COR-L47 (cell line): ENCODE measurements at regions not wholly inside any gene's neighbourhood (a gene's known extent, or its start where the extent isn't known, plus 50 kb on each side); places are given as distances from the start of the nearest gene placed in this dataset.
"Not testable (repeated sequence)": the region's sequence is repeated elsewhere in the genome, so short reads cannot be mapped to it uniquely, and the experiment has no call there.

Experiments
- DNase-seq: peaks from one replicate; lab custom pipeline; 2025; lab: John Stamatoyannopoulos, UW

DNA sequence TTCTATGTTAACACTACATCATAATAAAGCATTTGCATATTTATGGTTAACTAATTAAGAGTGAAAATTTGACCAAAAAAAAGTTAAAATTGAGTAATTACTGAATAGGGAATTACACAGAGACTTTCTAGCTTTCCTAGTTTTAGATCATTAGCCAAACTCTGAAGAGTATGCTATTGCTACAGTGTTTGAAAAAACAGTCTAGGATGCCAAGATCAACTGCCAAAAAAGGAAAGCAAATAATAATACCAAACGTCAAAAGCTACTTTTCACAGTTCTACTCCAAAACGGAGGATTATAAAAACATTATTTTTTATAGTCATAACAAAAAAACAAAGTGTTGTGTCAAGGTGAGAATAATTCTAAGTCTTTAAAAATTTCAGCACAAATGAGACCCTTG lies 359.8 kb upstream of the CTSO start:
- no peak for DNase-seq

DNA sequence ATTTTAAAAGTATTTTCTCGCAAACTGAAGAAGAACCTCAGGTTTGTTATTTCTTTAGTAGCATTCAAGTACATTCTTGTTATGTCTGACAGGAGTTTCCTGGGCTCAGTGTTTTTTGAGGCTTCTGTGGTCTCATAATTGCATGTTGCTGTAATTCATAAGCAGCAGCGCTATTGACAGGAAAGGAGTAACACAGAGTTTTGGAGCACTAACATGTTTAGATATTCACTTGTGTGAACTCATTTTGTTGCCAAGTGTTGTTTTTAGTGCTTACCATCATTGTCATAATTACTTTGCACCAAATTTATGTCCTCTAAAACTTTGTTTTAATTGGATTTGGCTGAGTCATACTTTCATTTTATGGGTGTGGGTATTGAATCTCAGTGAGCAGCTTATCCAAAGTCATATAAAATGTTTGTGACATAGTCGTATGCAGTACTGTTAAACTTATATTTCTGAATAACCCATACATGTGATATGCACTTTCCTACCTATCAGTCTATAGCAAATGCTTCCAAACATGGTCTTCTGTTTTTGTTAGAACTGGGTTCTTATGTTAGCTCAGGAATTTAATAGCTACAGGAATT lies 358.7 kb upstream of the CTSO start:
- no peak for DNase-seq

DNA sequence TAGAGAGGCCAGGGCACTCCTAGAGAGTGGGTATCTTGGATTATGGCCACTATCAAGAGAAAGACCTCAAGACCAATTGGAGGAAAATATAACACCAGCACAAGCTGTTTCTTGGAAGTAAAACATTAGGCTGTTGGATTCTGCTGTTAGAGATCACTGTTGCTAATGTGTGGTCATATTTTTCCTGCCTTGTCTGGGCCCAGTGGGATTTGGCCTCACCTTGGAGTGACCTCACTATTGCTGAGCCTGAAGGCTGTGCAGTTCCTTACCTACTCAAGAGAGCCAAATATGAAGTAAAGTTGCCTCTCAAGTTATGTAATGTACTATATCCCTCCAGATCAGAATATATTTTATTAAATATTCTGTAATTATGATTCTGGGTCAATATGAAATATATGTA lies 355.4 kb upstream of the CTSO start:
- DNase-seq: no peak

DNA sequence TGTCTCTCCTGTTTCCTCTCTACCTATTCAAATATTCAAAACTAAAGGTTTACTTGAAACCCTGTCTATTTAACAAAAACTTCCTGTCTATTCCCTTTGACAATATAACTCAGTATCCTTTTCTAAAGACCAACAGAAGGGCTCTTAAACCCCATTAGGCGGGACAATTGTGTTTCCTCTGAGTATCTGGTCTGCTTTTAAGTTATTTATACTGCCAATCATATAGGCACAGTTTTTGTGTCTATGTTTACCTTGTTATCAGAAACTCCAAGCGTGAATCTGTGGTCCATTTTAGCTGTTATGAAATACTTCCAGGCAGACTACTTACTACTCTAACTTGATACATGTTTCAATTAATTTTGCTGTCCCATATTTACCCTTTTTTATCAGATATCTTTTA lies 350.0 kb upstream of the CTSO start:
- DNase-seq: peak; percentile 16

DNA sequence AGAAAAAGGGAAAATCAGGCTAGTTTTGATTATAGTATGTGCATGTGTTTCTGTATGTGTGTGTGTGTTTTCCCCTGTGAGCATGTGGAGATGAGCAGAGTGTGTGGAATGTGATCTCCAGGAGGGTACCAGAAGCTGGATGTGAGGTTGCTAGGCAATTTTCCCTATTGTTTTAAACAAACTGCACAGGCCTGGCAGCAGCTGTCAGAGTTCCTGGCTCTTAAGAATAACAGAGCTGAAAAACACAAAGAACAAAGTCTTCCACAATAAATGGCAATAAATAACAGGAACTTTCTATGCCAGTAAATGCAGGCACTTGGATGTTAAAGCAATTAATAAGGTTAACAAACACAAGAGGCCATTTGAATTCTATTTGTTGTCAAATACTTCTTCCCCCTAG lies 344.6 kb upstream of the CTSO start:
- peak; percentile 82 for DNase-seq

DNA sequence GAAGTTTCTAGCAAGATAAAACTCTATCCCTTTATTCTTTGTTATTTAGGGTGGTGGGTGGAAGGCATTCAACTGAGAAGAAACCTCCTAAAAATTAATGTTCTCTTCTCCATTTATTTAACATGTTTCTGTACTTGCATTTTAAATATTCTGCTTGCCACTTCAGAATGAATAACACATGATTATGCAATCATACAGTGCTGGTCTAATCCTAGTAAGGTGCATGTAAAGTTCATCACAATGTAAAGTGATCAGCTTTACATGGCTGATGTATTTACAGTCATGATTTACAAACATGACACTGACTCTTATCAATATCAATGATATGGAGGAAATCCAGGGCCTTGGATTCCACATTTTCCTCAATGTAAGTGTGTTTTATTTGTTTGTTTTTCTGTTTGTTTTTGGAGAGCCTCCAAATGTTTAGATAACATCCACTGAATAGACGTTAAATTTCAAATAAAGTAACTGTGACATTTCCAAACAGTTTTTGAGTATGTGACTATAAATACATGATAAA lies 342.1 kb upstream of the CTSO start:
- no peak for DNase-seq

DNA sequence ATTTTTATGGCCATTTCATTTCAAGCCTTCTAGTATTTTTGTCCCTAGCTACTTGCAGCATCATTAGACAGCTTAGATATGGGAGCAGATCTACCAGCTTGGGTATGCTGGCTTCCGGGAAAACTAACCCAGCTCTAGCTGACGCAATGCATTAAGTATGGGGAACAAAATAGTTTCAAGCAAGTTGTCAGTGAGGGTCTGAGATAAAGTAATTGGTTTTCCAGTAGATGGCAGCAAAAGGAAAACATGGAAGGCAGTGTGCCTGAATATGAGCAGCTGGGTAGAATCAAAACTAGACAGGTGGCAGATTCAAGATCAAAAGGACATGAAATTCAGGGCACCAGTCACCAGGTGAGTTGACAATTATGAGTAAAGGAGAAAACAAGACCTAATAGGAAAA lies 340.9 kb upstream of the CTSO start:
- DNase-seq: peak; percentile 42

DNA sequence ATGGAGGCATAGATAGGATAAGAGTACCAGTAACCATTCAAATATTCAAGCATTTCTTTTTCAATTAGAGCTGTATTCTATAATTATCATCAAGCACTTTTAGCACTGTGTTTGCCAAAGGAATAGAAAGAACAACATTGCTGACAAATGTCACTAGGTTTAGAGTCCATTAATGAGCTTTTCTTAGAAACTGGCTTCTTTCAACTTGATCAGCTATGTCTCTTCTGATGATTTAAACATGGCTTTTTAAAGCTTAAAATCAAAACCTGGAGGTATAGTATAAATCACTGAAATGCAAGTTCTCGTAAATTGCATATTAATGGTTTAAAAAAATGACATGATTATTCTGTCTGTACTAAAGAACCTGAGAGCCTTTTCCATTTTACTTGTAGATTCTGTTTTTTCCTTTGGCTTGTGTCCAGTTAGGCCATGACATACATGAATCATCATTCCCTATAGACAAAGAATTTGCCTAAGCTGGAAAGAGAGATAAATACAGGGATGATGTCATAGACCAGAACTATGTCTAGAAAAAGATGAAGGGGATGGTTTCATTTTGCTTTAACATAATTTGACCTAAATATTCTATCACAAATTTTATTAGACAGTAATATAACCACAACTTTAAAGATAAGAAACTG lies 340.1 kb upstream of the CTSO start:
- DNase-seq: peak; percentile 47

DNA sequence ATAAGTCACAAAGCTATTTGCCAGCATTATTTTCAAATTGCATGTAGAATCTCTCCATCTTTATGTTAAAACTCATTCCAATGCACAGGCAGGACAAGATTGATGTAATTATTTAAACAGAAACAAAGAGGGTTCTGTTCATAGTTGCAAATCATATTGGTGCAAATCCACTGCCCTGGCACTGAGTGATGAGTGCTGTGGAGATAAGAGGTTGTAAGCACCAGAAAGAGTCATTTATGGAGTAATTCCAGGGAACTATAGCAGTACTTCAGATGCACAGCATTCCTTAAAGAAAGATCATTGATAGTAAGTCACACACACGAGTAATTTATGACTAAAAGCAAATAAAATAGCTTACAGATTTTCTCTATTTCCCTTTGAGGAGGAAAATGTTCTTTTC lies 337.7 kb upstream of the CTSO start:
- DNase-seq: no peak

DNA sequence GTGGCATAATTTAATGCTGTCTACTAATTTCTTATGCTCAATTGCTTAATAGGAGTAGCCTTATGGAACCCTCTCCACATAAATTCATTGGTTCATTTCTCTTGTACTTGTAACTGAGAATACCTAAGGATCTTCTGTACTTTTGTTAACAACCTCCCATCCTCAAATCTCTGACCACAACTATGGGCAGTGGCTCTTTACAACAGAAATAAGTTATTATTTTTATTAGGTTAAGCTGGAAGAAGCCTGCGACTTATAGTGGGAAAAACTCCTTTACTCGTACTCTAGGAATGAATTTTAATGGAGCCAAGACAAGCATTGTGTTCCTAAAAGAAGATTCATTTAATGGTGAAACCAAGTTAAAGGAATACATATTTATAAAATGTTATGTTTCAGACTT lies 337.1 kb upstream of the CTSO start:
- DNase-seq: no peak

DNA sequence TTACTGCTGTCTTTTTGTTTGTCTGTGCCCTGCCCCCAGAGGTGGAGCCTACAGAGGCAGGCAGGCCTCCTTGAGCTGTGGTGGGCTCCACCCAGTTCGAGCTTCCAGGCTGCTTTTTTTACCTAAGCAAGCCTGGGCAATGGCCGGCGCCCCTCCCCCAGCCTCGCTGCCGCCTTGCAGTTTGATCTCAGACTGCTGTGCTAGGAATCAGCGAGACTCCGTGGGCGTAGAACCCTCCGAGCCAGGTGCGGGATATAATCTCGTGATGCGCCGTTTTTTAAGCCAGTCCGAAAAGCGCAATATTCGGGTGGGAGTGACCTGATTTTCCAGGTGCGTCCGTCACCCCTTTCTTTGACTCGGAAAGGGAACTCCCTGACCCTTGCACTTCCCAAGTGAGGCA lies 336.4 kb upstream of the CTSO start:
- DNase-seq: not testable (repeated sequence)

DNA sequence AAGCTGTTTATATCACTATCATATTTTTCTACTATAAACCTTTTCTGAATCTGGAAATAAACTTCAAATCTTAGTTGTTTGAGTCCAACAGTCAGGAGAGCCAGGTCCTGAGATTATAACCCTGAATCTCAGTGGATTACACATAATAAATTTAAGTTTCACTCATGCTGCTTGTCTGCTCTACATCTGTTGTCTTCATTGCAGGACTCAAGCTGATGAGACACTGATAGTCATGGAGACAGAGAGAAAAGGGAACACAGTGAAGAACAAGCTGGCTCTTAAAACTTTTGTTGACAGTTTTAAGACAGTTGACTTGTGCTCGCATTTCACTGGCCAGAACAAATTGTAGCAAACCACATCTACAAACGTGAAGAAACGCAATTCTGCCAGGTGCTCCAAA lies 327.0 kb upstream of the CTSO start:
- no peak for DNase-seq

DNA sequence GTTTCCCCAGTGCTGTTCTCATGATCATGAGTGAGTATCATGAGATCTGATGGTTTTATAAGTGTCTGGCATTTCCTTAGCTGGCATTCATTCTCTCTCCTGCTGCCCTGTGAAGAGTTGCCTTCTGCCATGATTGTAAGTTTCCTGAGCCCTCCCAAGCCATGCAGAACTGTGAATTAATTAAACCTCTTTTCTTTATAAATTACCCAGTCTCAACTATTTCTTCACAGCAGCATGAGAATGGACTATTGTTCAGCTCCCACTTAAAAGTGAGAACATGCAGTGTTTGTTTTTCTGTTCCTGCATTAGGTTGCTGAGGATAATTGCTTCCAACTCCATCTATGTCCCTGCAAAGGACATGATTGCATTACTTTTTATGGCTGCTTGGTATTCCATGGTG lies 311.7 kb upstream of the CTSO start:
- no peak for DNase-seq

DNA sequence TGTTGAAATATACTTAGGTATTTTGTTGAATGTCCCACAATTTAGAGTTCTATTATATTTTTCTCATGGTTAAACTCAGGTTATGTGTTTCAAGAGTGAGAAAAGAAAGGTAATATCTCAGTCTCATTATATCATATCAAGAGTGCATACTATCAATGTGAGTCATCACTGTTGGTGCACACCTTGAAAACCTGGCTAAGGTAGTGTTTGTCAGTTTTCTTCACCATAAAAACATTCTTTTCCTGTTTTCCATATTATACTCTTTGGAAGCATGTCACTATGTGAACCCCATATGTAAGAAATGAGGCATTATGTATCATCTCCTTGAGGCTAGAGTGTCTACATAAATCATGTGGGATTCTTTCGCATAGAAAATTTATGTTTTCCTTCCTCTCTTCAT lies 307.6 kb upstream of the CTSO start:
- no peak for DNase-seq

DNA sequence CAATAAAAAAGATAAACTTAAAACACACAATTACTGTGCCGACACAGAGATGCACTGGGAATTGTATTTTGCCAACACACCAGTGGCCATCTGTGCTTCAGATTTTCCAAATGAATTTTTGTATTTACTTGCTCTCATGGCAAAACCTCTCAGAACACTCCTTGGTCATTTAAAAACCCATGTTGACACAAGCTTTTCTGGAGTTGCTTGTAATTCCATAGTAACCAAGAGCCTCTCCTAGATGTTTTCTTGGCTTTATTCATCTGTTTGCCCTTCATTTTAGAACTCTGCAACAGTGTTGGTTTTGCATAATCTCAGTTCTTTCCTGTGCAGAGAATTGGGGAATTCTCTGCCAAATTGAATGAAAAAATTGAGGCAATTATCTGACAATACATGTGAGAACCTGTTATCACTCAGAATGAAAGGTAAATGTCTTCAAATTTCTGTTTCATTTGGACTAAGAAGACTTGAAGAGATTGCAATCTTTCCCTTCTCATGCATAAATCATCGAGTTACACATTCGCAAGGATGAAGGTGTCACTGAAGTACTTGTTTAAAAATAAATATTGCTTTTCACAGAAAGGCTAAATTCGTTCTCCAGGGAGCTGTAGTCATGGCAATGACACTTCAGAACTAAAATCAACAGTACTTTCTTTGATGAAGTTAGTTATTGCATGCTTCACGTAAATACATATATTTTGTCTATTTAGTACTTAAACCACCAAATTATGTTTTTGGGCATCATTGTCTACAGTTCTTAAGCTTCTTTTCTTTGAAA lies 301.8 kb upstream of the CTSO start:
- DNase-seq: peak; percentile 46

DNA sequence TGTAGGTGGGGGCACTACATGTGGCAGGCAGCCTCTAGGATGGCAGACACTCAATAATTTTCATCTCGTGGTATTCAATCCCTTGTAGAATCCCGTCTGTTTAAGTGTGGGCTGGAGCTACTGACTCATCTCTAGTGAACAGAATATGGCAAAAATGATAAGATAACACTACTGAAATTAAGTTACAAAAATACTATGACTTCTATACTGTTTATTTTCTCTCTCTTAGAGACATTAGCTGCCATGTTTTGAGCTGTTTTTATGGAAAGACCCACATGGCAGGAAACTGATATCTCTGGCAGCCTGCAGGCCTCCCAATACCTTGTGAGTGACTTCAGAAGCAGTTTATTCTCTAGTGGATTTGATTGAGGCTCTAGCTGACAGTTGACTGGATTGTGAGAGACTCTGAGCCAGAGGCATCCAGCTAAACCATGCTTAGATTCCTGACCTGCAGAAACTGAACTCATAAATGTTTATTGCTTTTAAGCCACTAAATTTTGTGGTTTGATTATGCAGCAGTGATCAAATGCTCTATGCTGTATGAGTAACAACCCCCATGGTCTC lies 298.8 kb upstream of the CTSO start:
- no peak for DNase-seq

DNA sequence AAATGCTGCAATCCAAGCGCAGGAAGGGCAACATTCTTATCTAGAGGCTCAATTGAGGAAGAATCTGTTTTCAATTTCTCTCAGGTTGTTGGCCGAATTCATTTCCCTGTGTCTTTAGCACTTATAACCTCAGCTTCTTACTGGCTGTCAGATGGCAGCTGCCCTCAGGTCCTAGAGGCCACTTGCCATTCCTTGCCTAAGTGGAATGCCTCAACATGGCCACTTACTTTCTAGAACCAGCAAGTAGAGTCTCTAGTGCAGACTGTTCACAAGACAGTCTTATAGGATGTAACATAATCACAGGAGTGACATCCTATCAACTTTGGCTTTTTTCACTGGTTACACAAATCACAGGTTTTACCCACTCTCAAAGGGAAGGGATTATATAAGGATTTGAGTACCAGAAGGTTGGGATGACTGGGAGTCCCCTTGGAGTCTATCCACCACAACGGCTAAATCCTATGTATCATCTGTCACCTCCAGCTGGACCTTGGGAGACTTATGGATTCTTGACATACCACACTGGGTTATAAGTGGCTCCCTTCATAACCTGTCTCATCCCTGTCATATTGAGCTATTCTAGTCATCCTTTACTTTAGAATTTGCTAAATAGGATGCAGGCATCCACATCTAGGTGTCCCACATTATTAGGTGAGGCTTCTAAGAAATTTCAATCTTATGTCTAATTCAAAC lies 297.9 kb upstream of the CTSO start:
- no peak for DNase-seq

DNA sequence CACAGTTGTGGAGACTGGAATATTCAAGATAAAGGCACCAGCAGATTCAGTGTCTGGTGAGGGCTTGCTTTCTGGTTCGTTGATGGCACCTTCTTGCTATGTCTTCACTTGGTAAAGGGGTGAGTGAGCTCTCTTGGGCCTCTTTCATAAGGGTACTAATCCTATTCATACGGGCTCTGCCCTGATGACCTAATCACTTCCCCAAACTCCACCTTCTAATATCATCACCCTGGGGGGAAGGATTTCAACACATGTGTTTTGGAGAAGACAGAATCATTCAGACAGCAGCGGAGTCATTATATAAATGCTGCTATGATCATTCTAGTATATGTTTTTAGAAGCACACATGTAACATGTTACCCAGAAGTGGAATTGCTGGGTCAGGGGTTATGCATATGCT lies 295.3 kb upstream of the CTSO start:
- DNase-seq: no peak

DNA sequence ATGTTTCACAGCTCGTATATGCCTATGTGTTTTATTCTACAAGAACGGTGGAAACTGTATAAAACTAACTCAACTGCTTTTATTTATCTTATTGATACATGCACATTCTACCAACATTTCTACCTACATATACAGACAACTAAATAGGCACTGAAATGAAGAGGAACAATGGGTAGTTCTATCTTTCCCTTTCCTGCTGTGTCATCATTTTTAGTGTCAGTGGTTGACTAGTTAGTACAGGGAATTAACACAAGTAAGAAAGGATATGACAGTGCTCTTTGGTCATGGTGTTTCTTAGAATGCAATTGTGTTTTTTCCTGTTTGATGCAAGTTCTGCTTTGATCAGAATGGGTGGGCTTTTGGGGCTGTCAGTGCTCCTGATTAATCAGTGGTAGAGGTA lies 293.8 kb upstream of the CTSO start:
- no peak for DNase-seq

DNA sequence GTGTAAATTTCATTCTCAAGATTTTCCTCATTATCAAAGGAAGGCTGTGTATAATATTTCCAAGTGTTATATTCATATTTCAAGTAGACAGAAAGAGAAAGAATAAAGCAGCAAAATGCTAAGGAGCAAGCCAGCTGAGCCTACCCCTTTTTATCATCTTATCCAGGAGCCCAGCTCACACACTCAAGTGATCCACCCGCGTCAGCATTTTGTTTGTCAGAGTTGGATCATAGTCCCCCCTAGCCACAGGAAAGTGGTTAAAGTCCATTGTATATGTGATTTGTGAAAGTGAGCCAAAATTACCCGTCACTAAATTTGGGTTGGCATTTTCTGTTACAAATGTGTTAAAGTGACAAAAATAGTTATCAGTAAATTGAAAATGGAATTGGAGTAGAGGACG lies 289.3 kb upstream of the CTSO start:
- no peak for DNase-seq

DNA sequence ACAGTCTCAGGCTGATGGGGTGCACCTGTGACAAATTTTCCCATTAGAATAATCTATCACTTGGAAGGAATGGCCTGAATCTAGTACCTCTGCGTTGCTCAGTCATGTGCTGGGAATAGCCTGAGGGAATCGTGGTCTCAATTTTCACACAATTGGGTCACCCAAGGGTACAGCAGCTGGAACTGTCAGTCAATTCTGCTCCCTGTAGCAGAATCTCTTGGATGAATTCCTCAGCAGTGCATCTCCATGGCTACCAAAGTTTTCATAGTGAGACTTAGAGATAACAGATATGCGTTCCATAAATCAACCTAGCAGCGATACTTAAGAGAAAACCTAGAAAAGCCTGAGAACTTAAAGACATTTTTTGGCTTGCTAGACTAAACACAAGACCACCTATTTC lies 288.7 kb upstream of the CTSO start:
- DNase-seq: no peak

DNA sequence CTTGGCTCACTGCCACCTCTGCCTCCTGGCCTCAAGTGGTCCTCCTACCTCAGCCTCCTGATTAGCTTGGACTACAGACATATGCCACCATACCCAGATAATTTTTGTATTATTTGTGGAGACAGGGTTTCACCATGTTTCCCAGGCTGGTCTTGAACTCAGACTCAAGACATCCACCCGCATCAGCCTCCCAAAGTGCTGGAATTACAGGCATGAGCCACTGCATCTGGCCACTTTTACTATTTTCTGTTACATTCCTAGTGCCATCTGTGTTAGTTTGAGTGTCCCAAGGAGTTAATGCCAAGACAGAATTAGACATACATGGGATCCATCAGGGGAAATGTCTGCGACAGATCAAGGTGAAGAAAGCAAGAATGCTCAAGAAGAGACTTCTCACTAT lies 288.2 kb upstream of the CTSO start:
- no peak for DNase-seq
